HG02973 (cell line): ENCODE measurements at regions not wholly inside any gene's neighbourhood (a gene's known extent, or its start where the extent isn't known, plus 50 kb on each side); places are given as distances from the start of the nearest gene placed in this dataset.
"Not testable (repeated sequence)": the region's sequence is repeated elsewhere in the genome, so short reads cannot be mapped to it uniquely, and the experiment has no call there.

Experiments
- ATAC-seq: cut with Tn5 transposase; IDR thresholded peaks from one replicate; pipeline ENCODE4 v1.9.1; 2021; ENCODE audit warnings: moderate library complexity; ENCODE audit not compliant: unreplicated experiment

DNA sequence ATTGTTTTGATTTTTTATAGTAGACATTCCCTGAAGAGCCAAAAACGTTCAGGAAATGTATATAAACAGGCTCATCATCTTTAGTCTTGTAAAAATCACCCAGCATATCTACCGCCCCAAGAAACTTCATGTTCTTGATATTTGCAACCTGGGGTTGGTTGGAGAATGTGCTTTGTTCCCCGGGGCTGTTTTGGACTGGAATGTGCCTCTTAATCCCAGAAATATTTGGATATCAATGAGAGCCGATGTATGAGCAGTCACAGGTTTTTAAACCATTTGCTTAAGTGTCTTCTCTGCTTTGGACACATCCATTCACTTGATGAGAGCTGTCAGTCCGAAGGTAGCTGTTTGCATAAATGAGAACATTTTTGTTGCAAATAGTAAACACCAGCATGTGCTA is 449.7 kb downstream of the PCDH7 start:
- no peak for ATAC-seq

GRCh38 chr4:31171362-31171761 is 451.2 kb downstream of the PCDH7 start:
- ATAC-seq = no peak

DNA sequence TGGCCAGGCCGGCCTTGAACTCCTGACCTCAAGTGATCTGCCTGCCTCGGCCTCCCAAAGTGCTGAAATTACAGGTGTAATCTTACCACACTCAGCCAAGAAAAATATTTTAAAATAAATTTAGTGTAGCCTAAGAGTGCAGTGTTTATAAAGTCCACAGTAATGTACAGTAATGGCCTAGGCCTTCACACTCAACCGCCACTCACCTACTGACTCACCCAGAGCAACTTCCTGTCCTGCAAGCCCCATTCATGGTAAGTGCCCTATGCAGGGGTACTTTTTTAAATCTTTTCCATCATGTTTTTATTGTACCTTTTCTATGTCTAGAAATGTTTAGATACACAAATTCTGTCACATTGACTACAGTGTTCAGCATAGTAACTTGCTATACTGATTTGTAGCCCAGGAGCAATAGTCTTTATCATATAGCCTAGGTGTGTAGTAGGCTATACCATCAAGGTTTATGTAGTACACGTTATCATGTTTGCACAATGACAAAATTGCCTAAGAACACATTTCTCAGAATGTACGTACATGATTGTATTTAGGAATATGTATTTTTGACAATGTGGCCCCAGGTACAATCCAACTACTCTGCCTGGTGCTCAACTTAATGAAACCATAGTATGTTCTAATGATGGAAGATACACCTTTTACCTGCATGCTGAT is 455.2 kb downstream of the PCDH7 start:
- ATAC-seq = no peak

GRCh38 chr4:31183256-31183655 is 463.1 kb downstream of the PCDH7 start:
- ATAC-seq = no peak

DNA sequence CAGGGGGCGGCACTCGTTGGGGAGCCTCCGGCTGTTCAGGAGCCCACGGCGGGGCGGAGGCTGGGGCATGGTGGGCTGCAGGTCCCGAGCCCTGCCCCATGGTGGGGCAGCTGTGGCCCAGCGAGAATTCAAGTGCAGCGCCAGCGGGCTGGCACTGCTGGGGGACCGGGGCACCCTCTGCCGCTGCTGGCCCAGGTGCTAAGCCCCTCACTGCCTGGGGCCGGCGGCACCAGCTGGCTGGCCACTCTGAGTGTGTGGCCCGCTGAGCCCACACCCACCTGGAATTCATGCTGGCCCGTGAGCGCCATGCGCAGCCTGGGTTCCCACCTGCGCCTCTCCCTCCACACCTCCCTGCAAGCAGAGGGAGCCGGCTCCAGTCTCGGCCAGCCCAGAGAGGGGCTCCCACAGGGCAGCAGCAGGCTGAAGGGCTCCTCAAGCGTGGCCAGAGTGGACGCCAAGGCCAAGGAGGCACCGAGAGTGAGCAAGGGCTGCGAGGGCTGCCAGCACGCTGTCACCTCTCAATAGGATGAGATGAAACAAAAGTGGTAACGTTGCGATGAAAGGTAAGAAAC is 464.9 kb downstream of the PCDH7 start:
- no peak for ATAC-seq

DNA sequence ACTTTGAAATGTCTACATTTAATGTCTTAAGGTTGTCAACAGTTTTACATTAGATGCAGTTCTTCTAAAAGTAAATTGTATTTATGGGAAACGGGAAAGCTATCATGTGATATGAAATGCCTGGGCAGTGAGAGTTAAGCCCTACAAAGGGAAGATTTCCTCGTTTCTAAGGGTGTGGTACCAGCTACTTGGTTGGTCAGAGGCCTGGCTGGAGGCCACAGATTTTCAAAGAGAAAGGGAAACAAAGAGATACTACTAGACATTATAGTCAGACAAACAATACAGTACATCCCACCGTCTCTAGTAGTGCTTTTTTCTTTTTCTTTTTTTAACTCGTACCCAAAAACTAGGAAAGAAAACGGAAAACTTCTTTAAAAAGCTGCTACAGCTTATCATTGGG is 467.8 kb downstream of the PCDH7 start:
- ATAC-seq = no peak

DNA sequence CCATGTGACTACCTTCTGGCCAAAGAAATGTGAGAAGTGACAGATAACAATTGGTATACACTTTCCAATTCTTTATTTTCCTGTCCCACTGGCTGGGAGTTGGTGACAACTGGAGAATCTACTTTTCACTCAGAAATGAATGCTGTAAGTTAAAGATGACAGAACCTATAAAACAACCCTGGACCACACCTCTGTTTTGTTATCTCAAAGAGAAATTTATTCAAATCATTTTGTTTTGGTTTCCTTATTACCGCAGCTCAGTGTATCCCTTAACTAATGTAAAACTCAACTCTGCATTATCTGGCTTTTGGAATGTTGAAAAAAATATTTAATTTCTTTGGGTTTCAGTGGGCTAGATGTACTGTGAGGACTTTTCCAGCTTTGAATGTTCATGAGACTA is 469.8 kb downstream of the PCDH7 start:
- no peak for ATAC-seq

GRCh38 chr4:31190671-31191070 is 470.5 kb downstream of the PCDH7 start:
- ATAC-seq = no peak

DNA sequence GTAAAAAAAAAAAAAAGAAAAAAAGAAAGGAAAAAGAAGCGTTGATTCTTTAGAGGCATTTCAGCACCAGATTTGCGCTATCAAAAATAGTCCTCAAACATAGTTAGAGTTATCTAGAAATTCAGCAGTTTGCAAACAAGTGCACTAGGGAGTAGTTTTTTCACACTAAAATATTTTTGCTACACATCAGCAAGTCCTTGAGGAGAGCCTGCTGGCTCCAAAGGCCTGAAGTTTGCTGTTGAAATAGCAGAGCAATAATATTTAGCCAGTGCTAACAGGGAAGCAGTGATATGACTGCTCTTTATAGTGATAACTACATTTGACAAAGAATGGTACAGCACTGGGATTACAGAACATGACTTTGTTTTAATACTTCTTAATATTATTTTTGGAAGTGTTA is 472.2 kb downstream of the PCDH7 start:
- no peak for ATAC-seq

DNA sequence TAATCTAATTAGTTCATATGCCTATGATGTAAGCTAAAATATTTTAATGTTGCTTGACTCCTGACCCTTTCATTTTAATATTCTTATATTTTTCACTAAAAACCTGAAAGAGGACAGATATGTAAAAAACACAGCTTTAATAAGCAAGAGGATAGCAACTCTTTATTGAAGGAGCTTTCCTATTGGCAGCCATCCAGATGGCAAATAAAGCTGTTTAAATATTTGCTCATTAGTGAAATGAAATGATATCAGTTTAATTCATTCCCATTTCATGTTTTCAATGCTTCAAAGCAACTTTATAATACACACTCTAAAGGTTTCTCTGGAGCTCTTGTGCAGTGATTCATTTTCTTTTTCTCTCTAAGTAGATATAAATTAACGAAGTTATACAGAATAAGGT is 473.4 kb downstream of the PCDH7 start:
- ATAC-seq = no peak

- ATAC-seq = no peak
Observed at GRCh38 chr4:31194823-31195222, 474.7 kb downstream of the PCDH7 start.

DNA sequence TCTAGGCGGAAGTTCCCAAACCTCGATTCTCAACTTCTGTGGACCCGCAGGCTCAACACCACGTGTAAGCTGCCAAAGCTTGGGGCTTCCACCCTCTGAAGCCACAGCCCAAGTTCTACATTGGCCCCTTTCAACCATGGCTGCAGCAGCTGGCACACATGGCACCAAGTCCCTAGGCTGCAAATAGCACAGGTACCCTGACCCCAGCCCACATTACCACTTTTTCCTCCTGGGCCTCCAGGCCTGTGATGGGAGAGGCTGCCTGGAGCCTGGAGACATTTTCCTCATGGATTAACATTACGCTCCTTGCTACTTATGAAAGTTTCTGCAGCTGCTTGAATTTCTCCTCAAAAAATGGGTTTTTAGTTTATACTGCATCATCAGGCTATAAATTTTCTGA is 479.5 kb downstream of the PCDH7 start:
- ATAC-seq = no peak

DNA sequence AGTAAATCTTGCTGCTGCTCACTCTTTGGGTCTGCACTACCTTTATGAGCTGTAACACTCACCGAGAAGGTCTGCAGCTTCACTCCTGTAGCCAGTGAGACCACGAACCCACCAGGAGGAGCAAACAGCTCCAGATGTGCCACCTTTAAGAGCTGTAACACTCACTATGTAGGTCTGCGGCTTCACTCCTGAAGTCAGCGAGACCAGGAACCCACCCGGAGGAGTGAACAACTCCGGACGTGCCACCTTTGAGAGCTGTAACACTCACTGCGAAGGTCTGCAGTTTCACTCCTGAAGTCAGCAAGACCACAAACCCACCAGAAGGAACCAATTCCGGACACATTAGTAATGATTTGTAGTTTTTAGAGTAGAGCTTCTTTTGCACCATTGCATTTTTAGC is 481.9 kb downstream of the PCDH7 start:
- ATAC-seq = not testable (repeated sequence)

DNA sequence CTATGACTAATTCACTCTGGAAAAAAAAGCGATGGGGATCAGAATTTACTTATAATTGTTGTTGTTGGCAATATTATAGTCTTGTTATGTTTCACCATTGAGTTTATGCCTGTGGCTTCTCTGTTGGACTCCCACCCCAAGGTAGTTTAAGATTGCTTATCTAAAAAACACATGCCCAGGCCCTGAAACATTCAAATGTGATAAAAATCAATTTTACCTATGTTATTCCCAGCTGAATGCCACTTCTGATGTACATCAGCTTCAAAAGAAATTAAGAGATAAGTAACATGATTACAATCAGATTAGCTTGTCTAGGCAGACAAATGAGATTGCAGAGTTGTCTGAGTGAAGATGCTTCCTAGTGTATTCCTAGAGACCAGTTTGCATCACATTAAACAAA is 484.7 kb downstream of the PCDH7 start:
- ATAC-seq = no peak

DNA sequence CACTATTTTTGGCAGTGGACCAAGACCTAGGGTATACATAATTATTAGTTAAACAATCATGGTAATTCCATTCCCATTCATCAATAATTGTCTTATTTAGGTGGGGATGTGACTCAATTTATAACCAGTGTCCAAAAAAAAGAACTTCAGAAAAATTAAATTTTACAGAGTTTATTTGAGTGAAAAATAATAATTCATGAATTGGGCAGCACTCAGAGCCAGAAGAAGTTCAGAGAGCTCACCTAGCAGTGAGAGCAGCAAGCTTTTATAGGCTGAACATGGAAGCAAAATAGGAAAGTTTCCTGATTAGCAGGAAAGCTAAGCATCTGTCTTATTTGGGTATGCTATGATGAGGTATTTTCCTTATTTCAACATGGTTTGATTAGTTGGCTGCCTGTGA is 500.8 kb downstream of the PCDH7 start:
- ATAC-seq = no peak

- ATAC-seq = no peak
Observed at GRCh38 chr4:31228068-31228467, 507.9 kb downstream of the PCDH7 start.

- ATAC-seq = no peak
Observed at GRCh38 chr4:31230594-31230993, 510.4 kb downstream of the PCDH7 start.

DNA sequence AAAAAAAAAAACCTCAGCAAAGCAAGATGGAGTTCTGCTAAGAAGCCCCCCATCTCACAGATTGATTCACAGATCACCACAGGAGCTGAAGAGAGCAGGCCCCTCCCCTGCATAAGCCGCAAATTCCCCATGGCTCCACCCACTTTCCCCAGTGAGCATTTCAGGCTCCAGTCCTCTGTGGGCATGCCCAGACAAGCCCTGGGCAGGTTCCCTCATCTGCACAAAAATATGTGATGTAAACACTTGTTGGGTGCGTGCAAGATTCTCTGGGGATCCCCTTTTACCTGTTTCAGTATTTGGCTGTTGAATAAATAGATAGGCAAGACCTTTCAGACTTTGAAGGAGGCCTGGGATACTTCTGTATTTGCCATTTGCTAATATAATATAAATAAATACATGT is 514.3 kb downstream of the PCDH7 start:
- no peak for ATAC-seq

GRCh38 chr4:31234901-31235300 is 514.7 kb downstream of the PCDH7 start:
- ATAC-seq = no peak

DNA sequence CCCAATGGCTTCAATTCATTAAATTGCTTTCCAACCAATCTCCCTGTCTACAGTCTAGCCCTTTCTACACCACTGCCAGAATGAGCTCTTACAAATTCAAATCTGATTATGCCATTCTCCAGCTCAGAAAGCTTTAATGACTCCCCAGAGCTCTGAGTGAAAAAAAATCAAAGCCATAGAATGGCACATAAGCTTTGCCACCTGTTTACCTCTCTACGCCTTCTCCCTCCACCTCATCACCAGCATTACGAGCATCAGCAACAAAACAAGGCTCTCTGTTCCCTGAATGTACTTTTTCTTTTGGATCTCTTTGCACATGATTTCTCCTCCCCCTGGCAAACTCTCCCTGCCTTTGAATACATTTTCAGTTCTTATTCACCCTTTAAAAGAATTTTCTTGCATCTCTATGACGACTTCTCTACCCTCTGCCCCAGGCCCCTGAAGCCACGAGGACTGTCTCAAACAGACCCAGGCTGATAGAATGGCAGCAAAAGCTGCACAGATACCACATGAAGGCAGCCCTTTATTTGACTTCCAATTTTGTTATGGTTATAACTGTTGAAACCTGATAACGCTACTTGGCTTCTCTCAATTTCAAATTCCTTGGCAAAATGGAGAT is 516.0 kb downstream of the PCDH7 start:
- ATAC-seq = no peak

GRCh38 chr4:31236639-31237173 is 516.5 kb downstream of the PCDH7 start:
- ATAC-seq = no peak

- no peak for ATAC-seq
Observed at GRCh38 chr4:31237233-31237632, 517.1 kb downstream of the PCDH7 start.
